OCI-M1 (cell line): ENCODE measurements at regions not wholly inside any gene's neighbourhood (a gene's known extent, or its start where the extent isn't known, plus 50 kb on each side); places are given as distances from the start of the nearest gene placed in this dataset.

Experiments
- DNase-seq: peaks from one replicate; lab custom pipeline; 2025; lab: John Stamatoyannopoulos, UW

GRCh38 chr1:221431068-221431651 lies 310.7 kb downstream of the DUSP10 start:
- DNase-seq: no peak

- DNase-seq: no peak
Observed at GRCh38 chr1:221431961-221432360, 309.9 kb downstream of the DUSP10 start.

- peak; percentile 84 for DNase-seq
Observed at GRCh38 chr1:221435504-221435904, 306.4 kb downstream of the DUSP10 start.

GRCh38 chr1:221437171-221437570 lies 304.7 kb downstream of the DUSP10 start:
- no peak for DNase-seq

GRCh38 chr1:221437926-221438325 lies 304.0 kb downstream of the DUSP10 start:
- DNase-seq: no peak

GRCh38 chr1:221439008-221439746 lies 302.7 kb downstream of the DUSP10 start:
- DNase-seq: no peak

- DNase-seq: no peak
Observed at GRCh38 chr1:221439747-221440501, 302.0 kb downstream of the DUSP10 start.

- peak; percentile 39 for DNase-seq
Observed at GRCh38 chr1:221440658-221441057, 301.2 kb downstream of the DUSP10 start.

GRCh38 chr1:221442056-221442455 lies 299.8 kb downstream of the DUSP10 start:
- DNase-seq: no peak

- no peak for DNase-seq
Observed at GRCh38 chr1:221444346-221444745, 297.5 kb downstream of the DUSP10 start.

- DNase-seq: no peak
Observed at GRCh38 chr1:221448585-221449175, 293.2 kb downstream of the DUSP10 start.

GRCh38 chr1:221449194-221449593 lies 292.7 kb downstream of the DUSP10 start:
- DNase-seq: no peak

- DNase-seq: no peak
Observed at GRCh38 chr1:221449801-221450470, 292.0 kb downstream of the DUSP10 start.

- no peak for DNase-seq
Observed at GRCh38 chr1:221451741-221452140, 290.1 kb downstream of the DUSP10 start.

- DNase-seq: no peak
Observed at GRCh38 chr1:221454096-221454495, 287.8 kb downstream of the DUSP10 start.

- DNase-seq: no peak
Observed at GRCh38 chr1:221456918-221457317, 285.0 kb downstream of the DUSP10 start.

- no peak for DNase-seq
Observed at GRCh38 chr1:221457685-221458446, 284.0 kb downstream of the DUSP10 start.

GRCh38 chr1:221458447-221459156 lies 283.3 kb downstream of the DUSP10 start:
- DNase-seq: no peak

- DNase-seq: no peak
Observed at GRCh38 chr1:221459558-221459957, 282.3 kb downstream of the DUSP10 start.

- no peak for DNase-seq
Observed at GRCh38 chr1:221462345-221462744, 279.5 kb downstream of the DUSP10 start.

- no peak for DNase-seq
Observed at GRCh38 chr1:221468546-221468945, 273.3 kb downstream of the DUSP10 start.
